Large intestine (tissue), 3 donors: ENCODE measurements at regions not wholly inside any gene's neighbourhood (a gene's known extent, or its start where the extent isn't known, plus 50 kb on each side); places are given as distances from the start of the nearest gene placed in this dataset.

ENCODE experiments used
- DNase-seq, 2 donors: peaks; one replicate each; pipeline versions ENCODE4 v3.0.0 to v3.0.0-alpha.2; 2013
- H3K27ac ChIP-seq: one replicate; pipeline ENCODE4 v1.5.1; 2013; ENCODE audit warnings: low read length
- H3K27me3 ChIP-seq: 2 replicates; pipeline ENCODE4 v1.6.1; 2013; ENCODE audit warnings: low read length; ENCODE audit not compliant: control insufficient read depth, insufficient read depth
- H3K36me3 ChIP-seq: 2 replicates; pipeline ENCODE4 v1.6.1; 2013; ENCODE audit warnings: low read length; ENCODE audit not compliant: control insufficient read depth, insufficient read depth
- H3K4me1 ChIP-seq: one replicate; pipeline ENCODE4 v1.6.1; 2013; ENCODE audit warnings: low read length; ENCODE audit not compliant: control insufficient read depth, insufficient read depth
- H3K4me3 ChIP-seq: one replicate; pipeline ENCODE4 v1.5.1; 2013; ENCODE audit warnings: low read length
- H3K9me3 ChIP-seq: one replicate; pipeline ENCODE4 v1.6.1; 2013; ENCODE audit warnings: mild to moderate bottlenecking, low read depth, low read length, moderate library complexity; ENCODE audit not compliant: control insufficient read depth
- WGBS: methylation state at CpG from one replicate; pipeline ENCODE4 v1.1.5; 2013; ENCODE audit warnings: low lambda C conversion rate; ENCODE audit not compliant: insufficient coverage; 5-methylcytosine and 5-hydroxymethylcytosine counted together

- no CpG with 5 or more reads among the region's 16 CpGs for WGBS
- no peak overlapping the region for H3K4me3 ChIP-seq
- no peaks in the 10 kb centered on the region for H3K9me3 ChIP-seq
- H3K4me1 ChIP-seq = no peaks in the 10 kb centered on the region
- DNase-seq = no peak
- no peaks in the 10 kb centered on the region for H3K36me3 ChIP-seq
- H3K27me3 ChIP-seq = no peaks in the 10 kb centered on the region
- no peak overlapping the region for H3K27ac ChIP-seq
Observed at GRCh38 chr19:30679153-30679702, 307.0 kb downstream of the ZNF536 start.

GRCh38 chr19:30678168-30678567, 306.0 kb downstream of the ZNF536 start:
- no CpG with 5 or more reads among the region's 10 CpGs for WGBS
- no peak for DNase-seq

GRCh38 chr19:30677702-30678101, 305.5 kb downstream of the ZNF536 start:
- Histone ChIP-seq H3K9me3 (no peaks in the 10 kb centered on the region), H3K27ac (no peak overlapping the region), H3K4me3 (no peak overlapping the region), H3K36me3 (no peaks in the 10 kb centered on the region), H3K27me3 (no peaks in the 10 kb centered on the region), H3K4me1 (no peaks in the 10 kb centered on the region)
- DNase-seq = no peak
- 70% methylated on average over 2 of the region's 6 CpGs for WGBS

More at GRCh38 chr19:30678168-30678567, 306.0 kb downstream of the ZNF536 start:
- H3K27me3 ChIP-seq = no peaks in the 10 kb centered on the region
- H3K9me3 ChIP-seq = no peaks in the 10 kb centered on the region
- H3K36me3 ChIP-seq = no peaks in the 10 kb centered on the region
- H3K4me1 ChIP-seq = no peaks in the 10 kb centered on the region
- H3K4me3 ChIP-seq = no peak overlapping the region
- no peak overlapping the region for H3K27ac ChIP-seq

- no CpG with 5 or more reads among the region's 8 CpGs for WGBS
Observed at GRCh38 chr19:30676990-30677679, 305.0 kb downstream of the ZNF536 start.

GRCh38 chr19:30675086-30675485, 302.9 kb downstream of the ZNF536 start:
- Histone ChIP-seq H3K27ac (no peak overlapping the region), H3K27me3 (no peaks in the 10 kb centered on the region), H3K9me3 (no peaks in the 10 kb centered on the region), H3K4me1 (no peaks in the 10 kb centered on the region), H3K36me3 (no peaks in the 10 kb centered on the region), H3K4me3 (no peak overlapping the region)
- 80% methylated on average over 2 of the region's 7 CpGs for WGBS
- DNase-seq = no peak

More at GRCh38 chr19:30676990-30677679, 305.0 kb downstream of the ZNF536 start:
- H3K27ac ChIP-seq = no peak overlapping the region
- no peaks in the 10 kb centered on the region for H3K4me1 ChIP-seq
- no peaks in the 10 kb centered on the region for H3K27me3 ChIP-seq
- no peaks in the 10 kb centered on the region for H3K36me3 ChIP-seq
- no peak overlapping the region for H3K4me3 ChIP-seq
- DNase-seq = no peak
- no peaks in the 10 kb centered on the region for H3K9me3 ChIP-seq

GRCh38 chr19:30674656-30675055, 302.5 kb downstream of the ZNF536 start:
- Histone ChIP-seq H3K36me3 (no peaks in the 10 kb centered on the region), H3K4me3 (no peak overlapping the region), H3K27ac (no peak overlapping the region), H3K27me3 (no peaks in the 10 kb centered on the region), H3K9me3 (no peaks in the 10 kb centered on the region), H3K4me1 (no peaks in the 10 kb centered on the region)
- no peak for DNase-seq
- WGBS = no CpG with 5 or more reads among the region's 6 CpGs

- Histone ChIP-seq H3K4me1 (no peaks in the 10 kb centered on the region), H3K27me3 (peaks cover 8% of the 10 kb centered on the region), H3K4me3 (no peak overlapping the region), H3K27ac (no peak overlapping the region), H3K9me3 (no peaks in the 10 kb centered on the region), H3K36me3 (no peaks in the 10 kb centered on the region)
- WGBS = 67% methylated on average over 1 of the region's 8 CpGs
- no peak for DNase-seq
Observed at GRCh38 chr19:30673336-30673735, 301.2 kb downstream of the ZNF536 start.

GRCh38 chr19:30672926-30673325, 300.7 kb downstream of the ZNF536 start:
- WGBS = no CpG with 5 or more reads among the region's 5 CpGs
- H3K27ac ChIP-seq = no peak overlapping the region
- H3K4me3 ChIP-seq = no peak overlapping the region
- H3K27me3 ChIP-seq = peaks cover 8% of the 10 kb centered on the region
- no peaks in the 10 kb centered on the region for H3K36me3 ChIP-seq
- H3K9me3 ChIP-seq = no peaks in the 10 kb centered on the region
- no peaks in the 10 kb centered on the region for H3K4me1 ChIP-seq
- DNase-seq = no peak

- Histone ChIP-seq H3K27ac (no peak overlapping the region), H3K36me3 (no peaks in the 10 kb centered on the region), H3K4me3 (no peak overlapping the region), H3K9me3 (no peaks in the 10 kb centered on the region), H3K4me1 (no peaks in the 10 kb centered on the region), H3K27me3 (peaks cover 8% of the 10 kb centered on the region)
- WGBS = no CpG with 5 or more reads among the region's 9 CpGs
- DNase-seq = no peak
Observed at GRCh38 chr19:30671622-30672051, 299.5 kb downstream of the ZNF536 start.

GRCh38 chr19:30671367-30671619, 299.1 kb downstream of the ZNF536 start:
- Histone ChIP-seq H3K9me3 (no peaks in the 10 kb centered on the region), H3K36me3 (no peaks in the 10 kb centered on the region), H3K27ac (no peak overlapping the region), H3K4me1 (no peaks in the 10 kb centered on the region), H3K27me3 (peaks cover 8% of the 10 kb centered on the region), H3K4me3 (no peak overlapping the region)
- no peak for DNase-seq
- WGBS = no CpG with 5 or more reads among the region's 3 CpGs
